UCSD-AML1 (cell line): ENCODE measurements at regions not wholly inside any gene's neighbourhood (a gene's known extent, or its start where the extent isn't known, plus 50 kb on each side); places are given as distances from the start of the nearest gene placed in this dataset.
A peak's percentile ranks its signal among the peaks of the same experiment; 100 is the strongest.

Experiments used
- DNase-seq: peaks from one replicate; lab custom pipeline; 2025; ENCODE audit not compliant: unreplicated experiment; lab: John Stamatoyannopoulos, UW

GRCh38 chr20:39888310-39888709 is 800.7 kb downstream of the MAFB start:
- no peak for DNase-seq

DNA sequence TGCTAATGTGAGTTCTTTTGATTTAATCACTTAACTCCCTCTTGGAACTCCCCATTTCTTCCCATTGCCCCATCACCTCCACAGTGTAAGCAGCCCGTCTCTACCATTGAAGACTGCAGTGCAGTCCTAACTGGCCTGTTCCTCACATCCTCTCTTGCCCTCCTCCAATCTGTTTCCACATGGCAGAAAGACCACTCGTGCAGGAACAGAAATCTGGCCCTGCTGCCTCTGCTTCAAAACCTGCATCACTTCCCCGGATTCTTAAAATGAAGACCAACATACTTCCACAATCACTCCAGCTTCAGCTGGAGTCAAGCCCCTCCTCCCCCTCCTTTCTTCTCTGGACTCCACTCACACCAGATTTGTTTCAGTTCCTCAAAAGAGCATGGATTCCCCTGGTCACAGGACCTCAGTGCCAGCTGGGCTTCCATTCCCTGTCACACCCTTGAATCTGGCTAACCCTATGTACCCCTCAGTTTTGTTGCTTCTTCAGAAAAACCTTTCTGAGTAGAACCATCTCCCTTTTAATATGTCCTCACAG is 802.3 kb downstream of the MAFB start:
- DNase-seq = no peak

DNA sequence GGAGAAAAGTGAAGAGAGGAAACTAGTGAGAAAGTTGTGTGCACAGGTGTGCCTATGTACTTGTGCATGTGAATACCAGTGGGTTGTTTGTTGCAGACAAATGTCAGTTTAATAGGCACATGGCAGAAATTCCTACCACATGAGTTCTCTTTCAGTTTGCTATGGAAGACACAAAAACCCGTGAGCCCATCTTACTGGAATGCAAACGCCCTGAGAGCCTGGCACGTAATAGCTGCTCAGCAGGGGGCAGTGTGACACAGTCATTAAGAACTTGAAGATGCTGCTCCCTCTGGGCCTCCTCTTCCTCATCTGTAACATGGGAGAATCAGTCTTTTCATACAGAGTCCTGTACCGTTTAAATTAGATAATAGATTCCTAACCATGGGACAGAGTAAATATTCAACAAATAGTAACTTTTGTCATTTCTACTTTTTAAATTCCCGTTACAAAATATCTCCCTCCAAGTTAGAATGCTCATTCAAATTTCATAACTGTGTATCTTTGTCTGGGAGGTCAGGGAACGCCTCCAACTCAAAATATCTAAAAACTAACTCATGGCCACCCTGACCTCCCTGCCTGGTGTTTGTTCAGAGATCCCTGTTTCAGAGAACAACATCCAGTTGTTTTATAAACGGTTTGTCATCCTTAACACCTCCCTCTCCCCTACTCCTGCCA is 802.9 kb downstream of the MAFB start:
- peak; percentile 14 for DNase-seq

DNA sequence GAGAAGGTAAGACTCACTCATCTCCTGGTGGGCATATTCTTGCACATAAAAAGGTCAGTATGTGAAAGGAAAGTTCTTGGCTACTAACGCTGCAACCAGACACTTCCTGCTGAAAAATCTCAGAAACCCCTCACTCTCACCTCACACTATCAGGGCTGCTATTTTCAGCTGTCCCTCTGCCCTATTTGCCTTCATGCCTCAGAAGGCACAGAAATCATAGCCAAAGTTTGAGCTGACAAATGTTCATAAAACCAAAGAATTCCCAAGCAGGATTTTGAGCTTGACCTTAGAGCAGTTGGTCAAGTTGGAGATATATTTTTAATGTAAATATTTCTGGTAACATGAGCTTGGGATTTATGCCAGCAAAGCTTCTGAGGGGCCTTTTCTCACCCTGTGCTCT is 806.2 kb downstream of the MAFB start:
- no peak for DNase-seq

GRCh38 chr20:39880890-39881289 is 808.1 kb downstream of the MAFB start:
- no peak for DNase-seq

DNA sequence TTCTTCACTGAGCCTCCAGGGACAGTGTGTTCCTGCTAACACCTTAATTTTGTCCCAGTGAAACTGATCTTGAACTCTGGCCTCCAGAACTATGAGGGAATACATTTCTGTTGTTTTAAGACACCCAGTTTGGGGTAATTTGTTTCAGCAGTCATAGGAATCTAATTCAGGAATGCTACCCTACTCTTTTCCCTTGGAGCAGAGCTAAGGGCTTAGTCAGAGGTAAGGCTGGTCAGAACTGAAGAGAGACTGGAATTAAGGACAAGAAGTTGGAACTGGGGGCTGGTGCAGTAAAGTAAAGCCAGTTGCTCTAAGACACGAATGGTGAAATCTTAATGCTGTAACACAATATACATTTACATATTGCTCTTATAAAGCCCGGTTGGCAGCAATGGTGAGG is 809.7 kb downstream of the MAFB start:
- no peak for DNase-seq

DNA sequence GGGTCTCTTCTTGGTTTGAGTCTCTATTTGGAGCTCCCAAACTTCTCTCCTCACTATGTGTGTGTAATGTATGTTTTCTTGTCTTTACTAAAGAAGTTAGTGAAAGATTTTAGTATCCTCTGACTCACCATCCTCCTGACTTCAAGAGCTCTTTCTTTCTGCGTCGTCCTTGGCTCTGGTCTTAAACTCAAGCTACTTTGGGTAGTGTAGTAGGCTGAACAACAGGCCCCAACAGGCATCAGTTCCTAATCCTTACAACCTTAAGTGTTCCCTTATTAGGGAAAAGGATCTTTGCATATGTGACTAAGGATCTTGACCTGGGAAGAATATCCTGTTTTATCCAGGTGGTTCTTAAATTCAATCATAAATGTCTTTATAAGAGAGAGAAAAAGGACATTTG is 810.2 kb downstream of the MAFB start:
- no peak for DNase-seq

GRCh38 chr20:39878320-39878719 is 810.7 kb downstream of the MAFB start:
- no peak for DNase-seq

GRCh38 chr20:39877788-39878187 is 811.2 kb downstream of the MAFB start:
- DNase-seq = no peak

GRCh38 chr20:39876976-39877635 is 811.9 kb downstream of the MAFB start:
- DNase-seq = no peak

DNA sequence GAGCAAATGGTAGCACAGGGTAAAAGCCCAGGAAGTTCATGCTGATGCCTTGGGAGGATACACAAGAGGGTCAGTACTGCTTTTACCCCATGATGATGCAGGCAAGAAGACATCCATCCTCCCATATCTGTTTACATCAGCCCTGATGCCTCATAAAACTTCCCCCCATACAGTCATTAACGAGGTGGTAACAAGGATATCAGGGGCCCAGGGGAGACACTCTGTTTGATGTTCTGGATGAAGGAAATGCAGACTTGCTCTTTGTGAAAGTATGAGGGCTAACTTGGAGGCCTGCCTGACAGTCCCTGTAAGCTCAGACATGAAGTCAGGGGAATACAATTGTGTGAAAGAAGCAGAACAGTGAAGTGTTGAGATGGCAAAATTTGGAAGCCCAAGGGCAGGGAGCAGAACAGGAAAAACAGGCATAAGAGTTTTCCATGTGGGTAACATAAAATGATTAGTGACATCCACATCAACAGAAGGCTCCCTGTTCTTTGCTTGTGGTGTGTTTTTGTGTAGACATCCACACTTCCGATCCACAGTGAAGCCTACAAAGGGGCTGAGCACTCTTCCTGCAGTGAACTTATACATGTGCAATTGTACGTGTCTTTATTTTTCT is 813.4 kb downstream of the MAFB start:
- no peak for DNase-seq

GRCh38 chr20:39874049-39874893 is 814.8 kb downstream of the MAFB start:
- DNase-seq = peak; percentile 62

- DNase-seq = no peak
Observed at GRCh38 chr20:39873286-39873685, 815.8 kb downstream of the MAFB start.

- DNase-seq = no peak
Observed at GRCh38 chr20:39871013-39871412, 818.0 kb downstream of the MAFB start.

DNA sequence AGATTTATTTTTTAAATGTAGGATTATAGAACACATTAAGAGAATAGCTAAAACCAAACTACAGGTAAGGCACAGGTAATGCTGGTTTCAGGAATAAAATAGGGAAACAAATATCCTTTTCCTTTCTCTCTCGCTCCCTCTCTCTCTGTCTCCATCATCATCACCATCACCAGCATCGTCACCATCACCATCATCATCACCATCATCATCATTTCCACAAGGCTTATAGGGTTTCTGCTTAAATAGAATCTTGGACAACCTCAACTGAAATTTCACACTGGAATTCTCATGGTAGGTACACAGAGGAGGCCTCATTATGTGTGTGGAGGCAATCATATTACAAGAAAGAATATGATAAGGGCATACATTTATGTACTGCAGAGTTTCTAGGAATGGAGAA is 823.6 kb downstream of the MAFB start:
- DNase-seq = no peak

DNA sequence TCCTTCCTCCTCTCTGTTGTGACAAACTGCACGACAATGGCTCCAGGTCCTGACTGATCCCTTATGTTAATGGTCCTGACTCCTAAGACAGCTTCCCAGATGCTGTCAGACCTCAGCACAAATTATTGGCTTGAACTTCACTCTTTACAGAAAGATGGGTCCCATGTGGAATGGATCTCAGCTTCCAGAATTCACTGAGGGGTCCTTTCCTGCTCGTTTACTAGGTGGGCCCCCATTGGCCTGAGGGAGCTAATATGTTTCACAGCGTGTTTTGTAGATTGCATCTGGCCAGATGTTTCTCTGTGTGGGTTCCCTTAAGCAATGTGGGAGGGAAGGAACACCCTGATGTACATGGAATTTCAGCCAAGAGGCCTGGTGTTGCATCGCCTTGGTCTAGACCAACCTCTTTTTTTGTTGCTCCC is 826.6 kb downstream of the MAFB start:
- no peak for DNase-seq

GRCh38 chr20:39861381-39861780 is 827.7 kb downstream of the MAFB start:
- DNase-seq = no peak

DNA sequence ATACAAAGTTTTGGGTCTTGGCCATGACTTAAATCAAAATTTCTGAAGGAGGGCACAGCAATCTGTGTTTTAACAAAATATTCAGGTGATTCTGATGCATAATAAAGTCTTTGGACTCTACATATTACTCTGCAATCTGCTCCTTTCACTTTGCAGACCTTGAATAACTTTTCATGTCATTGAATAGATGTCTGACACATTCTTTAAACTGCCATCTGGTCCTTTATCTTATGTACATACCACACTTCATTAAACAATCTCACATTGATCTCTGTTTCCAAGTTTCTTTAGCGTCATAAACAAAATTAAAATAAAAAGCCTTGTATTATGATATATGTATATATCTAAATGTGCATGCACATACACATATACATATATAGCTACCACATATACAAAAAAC is 831.2 kb downstream of the MAFB start:
- no peak for DNase-seq

GRCh38 chr20:39857187-39857586 is 831.8 kb downstream of the MAFB start:
- DNase-seq = no peak

- DNase-seq = no peak
Observed at GRCh38 chr20:39855799-39856198, 833.2 kb downstream of the MAFB start.

DNA sequence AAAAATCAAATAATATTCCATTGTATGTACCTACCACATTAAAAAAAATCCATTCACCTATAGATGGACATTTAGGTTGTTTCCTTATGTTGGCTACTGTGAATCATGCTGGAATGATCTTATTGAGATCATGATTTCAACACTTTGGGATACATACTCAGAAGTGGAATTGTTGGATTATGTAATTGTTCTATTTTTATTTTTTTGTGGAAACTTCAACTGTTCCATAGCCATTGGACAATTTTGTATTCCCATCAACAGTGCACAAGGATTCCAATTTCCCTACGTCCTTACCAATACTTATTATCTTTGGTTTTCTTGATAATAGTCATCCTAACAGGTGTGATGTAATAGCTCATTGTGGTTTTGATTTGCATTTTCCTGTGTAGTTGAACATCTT is 834.0 kb downstream of the MAFB start:
- DNase-seq = no peak
